GM12873 (cell line): ENCODE measurements at regions not wholly inside any gene's neighbourhood (a gene's known extent, or its start where the extent isn't known, plus 50 kb on each side); places are given as distances from the start of the nearest gene placed in this dataset.

Experiments
- TF ChIP-seq, protein P1 (sequence below): IDR thresholded peaks from 2 replicates; pipeline ENCODE4 v1.5.1; 2012; ENCODE audit warnings: low read depth, mild to moderate bottlenecking, moderate library complexity, low read length, control low read depth; ENCODE audit not compliant: insufficient read depth; ENCODE audit errors: missing control alignments

DNA sequence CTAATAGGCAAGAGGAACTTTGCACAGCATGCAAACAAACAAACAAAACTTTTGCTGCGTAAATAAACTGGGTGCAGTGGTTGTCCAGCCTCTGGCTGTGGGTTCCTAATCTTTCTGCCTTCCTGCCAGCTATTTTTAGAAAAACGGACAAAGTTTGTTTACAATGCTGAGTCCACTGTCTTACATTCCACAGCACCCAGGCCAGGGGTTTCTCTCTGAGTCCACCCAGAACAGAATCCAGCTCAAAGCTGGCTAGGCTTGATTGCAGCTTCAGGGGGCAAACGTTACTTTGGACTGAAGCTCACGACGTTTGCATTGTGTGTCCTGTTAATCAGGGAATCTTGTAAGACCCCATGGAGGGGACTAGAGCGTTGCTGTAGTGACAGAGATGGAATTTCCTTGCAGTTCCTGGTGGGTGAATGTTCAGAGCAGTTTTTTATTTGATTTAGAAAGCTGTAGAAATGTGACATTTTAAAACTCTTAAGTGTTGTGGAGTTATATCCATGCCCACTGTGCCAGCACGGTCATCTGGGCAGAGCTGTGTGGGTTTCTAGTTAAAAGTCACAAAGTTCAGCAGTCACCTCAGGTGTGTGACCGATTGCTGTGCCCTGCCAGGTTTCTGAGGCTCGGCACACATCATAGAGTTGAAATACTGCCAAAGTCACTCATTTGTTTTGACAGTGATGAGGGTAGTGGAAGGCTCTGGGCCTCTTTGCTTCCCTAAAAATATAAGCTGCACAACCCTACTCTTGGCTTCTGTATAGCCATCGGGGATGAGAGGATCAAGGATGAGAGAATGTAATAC is 247.0 kb downstream of the STK31 start:
- TF ChIP-seq, protein P1, sequence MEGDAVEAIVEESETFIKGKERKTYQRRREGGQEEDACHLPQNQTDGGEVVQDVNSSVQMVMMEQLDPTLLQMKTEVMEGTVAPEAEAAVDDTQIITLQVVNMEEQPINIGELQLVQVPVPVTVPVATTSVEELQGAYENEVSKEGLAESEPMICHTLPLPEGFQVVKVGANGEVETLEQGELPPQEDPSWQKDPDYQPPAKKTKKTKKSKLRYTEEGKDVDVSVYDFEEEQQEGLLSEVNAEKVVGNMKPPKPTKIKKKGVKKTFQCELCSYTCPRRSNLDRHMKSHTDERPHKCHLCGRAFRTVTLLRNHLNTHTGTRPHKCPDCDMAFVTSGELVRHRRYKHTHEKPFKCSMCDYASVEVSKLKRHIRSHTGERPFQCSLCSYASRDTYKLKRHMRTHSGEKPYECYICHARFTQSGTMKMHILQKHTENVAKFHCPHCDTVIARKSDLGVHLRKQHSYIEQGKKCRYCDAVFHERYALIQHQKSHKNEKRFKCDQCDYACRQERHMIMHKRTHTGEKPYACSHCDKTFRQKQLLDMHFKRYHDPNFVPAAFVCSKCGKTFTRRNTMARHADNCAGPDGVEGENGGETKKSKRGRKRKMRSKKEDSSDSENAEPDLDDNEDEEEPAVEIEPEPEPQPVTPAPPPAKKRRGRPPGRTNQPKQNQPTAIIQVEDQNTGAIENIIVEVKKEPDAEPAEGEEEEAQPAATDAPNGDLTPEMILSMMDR, result no peak

DNA sequence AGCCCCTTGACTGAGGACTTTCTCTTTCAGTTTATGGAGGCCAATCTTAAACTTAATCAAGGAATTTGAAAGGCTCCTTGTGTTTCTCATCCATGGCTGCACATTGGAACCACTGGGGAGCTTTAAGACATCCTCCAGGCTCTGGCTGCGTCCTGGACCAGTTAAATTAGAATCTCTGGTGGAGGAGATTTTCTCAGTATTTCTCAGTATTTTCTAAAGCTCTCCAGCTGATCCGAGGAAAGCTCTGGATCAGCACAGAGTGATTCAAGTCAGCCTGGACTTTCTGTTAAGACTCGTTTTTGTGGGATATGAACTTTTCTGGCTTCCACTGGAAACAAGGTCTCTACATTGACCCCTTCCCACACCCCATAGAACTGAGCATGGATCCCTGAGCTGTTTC is 249.8 kb downstream of the STK31 start:
- TF ChIP-seq, protein P1, result no peak

DNA sequence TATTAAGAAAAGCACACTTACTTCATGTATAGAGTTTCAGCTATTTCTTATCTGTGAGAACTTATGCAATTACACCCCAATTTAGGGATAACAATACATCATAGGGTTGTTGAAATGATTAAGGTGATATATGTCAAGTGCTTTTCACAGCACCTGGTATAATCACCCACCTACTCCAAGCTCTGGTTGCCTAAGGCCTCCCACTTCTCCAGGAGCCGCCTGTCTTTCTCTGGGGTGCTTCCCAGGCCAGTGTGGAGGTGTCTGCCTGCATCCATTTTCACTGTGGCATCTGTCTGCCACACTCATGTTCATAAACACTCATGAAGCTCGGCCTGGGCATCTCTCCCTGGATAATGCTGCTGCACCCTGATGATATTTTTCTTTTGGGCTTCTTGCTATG is 250.3 kb downstream of the STK31 start:
- TF ChIP-seq, protein P1, result no peak

DNA sequence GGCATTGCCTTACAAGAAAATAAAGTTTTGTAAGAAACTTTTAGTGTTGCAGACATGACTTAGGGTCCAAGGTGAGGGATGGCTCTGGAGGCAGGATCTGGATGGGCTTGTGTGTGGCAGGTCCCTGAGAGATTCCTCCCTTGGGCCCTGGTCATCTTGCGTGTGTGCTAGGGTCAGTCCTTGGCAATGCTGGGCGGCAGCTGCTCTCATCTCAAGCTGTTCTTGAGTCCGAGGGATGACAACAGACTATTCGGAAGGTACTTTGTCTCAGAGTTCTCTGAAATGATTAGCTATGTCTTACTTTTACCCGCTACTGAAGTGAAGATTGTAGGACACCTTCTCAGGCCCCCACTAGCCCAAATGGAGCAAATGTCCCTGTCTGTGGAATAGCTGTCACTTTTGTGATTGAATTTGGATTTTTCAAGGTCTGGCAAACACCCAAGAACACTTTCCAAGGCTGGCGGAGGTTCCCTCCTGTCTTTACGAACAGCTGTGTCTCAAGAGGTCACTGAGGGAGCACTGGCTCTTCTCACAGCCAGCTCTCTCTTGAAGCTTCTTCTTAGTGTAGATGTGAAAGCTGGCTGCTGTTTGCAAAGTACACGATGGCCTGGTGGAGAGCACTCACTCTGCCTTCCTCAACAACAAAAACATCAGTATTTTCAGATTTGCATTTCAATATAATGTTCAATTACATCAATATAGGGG is 253.6 kb downstream of the STK31 start:
- TF ChIP-seq, protein P1, result no peak

DNA sequence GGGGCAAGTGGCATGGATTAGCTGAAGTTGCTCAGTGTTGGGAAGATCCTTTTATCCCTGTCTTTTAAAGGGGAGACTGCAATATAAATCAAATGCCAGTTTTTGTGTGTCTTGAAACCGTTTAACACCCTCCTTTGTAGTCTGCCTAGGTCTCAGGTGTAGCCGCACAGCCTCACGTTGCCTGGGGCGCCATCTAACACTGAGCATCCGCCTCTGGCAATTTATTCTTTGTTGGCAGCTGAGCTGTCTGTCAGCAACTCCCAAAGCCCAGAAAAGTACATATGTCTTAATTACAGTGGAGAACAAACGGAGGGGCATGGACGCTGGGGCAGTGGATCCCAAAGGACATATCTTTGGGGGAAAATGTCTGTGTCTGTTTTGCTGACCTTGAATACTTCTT is 254.7 kb downstream of the STK31 start:
- TF ChIP-seq, protein P1, result no peak

DNA sequence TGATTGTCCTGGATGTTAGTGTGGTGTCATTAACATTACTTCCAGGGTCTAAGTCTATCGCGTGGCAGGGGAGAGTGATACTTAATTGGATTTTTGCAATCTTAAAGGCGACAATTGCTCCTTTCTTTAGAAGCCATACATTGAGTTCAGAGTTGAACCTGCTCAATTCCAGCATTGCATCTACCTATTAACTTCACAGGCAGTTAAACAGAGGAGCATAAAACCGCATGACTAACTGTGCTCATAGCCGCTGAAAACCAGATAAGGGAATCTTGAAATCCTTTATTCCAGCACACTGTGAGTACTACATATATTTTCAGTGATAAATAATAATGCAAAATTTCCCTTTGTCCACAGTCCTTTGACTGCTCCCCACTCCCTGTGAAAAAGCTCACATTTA is 255.3 kb downstream of the STK31 start:
- TF ChIP-seq, protein P1, result no peak

DNA sequence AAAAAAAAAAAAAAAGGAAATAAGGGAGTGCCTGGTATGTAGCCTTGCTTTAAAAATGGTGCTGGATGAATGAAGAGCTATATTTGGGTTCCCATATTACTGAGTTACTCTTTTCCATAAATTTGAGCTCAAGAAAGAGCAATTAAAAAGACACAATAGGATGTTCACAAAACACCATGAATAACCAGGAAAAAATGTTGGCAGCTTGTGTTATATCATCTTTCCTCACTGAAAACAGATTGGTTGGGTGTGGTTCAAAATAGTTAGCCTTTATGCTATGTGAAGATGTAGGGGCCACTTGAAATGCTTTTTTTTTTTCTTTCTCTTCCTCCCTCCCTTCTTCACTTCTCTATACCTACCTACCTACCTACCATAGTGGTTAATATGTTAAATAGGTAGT is 256.9 kb downstream of the STK31 start:
- TF ChIP-seq, protein P1, result no peak
